Fibroblast of lung (primary cell): ENCODE measurements at regions not wholly inside any gene's neighbourhood (a gene's known extent, or its start where the extent isn't known, plus 50 kb on each side); places are given as distances from the start of the nearest gene placed in this dataset.

Source experiments
- CTCF ChIP-seq, 2 donors: IDR thresholded peaks in 1 of 2; conservative IDR thresholded peaks in 1 of 2; 1 replicate in 1 of 2; 2 replicates in 1 of 2; pipeline ENCODE4 v1.5.1; 2011 to 2012; ENCODE audit warnings: low read length in 2 of 2, control low read depth in 1 of 2, inconsistent platforms in 1 of 2, low read depth in 1 of 2, mild to moderate bottlenecking in 1 of 2
- EZH2 ChIP-seq: IDR thresholded peaks from 2 replicates; pipeline ENCODE4 v1.5.1; 2012; ENCODE audit warnings: low read length, control low read depth, mild to moderate bottlenecking; ENCODE audit errors: missing control alignments

GRCh38 chr4:110916505-110916904 is 293.6 kb upstream of the PITX2 start:
- no peak for TF ChIP-seq CTCF (conservative IDR thresholded peaks at IDR 0.05 in 1 of 2, IDR thresholded peaks at IDR 0.05 in 1 of 2; ENCODE audit: low read depth in 1 of 2, low read length in 2 of 2)
- no peak for TF ChIP-seq EZH2
